Peyer's patch (tissue), 4 donors: ENCODE measurements at regions not wholly inside any gene's neighbourhood (a gene's known extent, or its start where the extent isn't known, plus 50 kb on each side); places are given as distances from the start of the nearest gene placed in this dataset.
"Not testable (repeated sequence)": the region's sequence is repeated elsewhere in the genome, so short reads cannot be mapped to it uniquely, and the experiment has no call there.

Experiments used
- POLR2A ChIP-seq, 2 donors: fragments of 450-650 bp; IDR thresholded peaks; one replicate each; pipeline ENCODE4 v1.5.1; 2017; ENCODE audit warnings: antibody characterized with exemption in 2 of 2, mild to moderate bottlenecking in 2 of 2, moderate library complexity in 2 of 2
- TF ChIP-seq, protein P1 (sequence below), 6 experiments: fragments of 450-650 bp in 4 of 6; fragments of 200-600 bp in 2 of 6; sonication (generic) in 1 of 6; IDR thresholded peaks; one replicate each; pipeline ENCODE4 v1.5.1; 2017 to 2019; ENCODE audit warnings: antibody characterized with exemption in 6 of 6, mild to moderate bottlenecking in 3 of 6, moderate library complexity in 1 of 6

DNA sequence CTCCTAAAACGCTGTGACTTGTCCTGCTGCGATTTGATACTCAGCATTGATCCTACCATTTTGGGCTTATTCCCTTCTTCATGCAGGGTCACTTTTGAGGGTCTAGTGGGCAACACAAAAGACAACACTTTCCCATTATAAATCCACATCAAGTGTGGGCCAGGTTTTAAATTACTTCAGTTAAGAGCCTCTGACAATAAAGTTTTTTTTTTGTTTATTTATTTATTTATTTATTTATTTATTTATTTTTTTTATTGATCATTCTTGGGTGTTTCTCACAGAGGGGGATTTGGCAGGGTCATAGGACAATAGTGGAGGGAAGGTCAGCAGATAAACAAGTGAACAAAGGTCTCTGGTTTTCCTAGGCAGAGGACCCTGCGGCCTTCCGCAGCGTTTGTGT is 176.2 kb upstream of the FBXL17 start:
- TF ChIP-seq, protein P1, sequence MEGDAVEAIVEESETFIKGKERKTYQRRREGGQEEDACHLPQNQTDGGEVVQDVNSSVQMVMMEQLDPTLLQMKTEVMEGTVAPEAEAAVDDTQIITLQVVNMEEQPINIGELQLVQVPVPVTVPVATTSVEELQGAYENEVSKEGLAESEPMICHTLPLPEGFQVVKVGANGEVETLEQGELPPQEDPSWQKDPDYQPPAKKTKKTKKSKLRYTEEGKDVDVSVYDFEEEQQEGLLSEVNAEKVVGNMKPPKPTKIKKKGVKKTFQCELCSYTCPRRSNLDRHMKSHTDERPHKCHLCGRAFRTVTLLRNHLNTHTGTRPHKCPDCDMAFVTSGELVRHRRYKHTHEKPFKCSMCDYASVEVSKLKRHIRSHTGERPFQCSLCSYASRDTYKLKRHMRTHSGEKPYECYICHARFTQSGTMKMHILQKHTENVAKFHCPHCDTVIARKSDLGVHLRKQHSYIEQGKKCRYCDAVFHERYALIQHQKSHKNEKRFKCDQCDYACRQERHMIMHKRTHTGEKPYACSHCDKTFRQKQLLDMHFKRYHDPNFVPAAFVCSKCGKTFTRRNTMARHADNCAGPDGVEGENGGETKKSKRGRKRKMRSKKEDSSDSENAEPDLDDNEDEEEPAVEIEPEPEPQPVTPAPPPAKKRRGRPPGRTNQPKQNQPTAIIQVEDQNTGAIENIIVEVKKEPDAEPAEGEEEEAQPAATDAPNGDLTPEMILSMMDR (IDR thresholded peaks at IDR 0.05), result not testable (repeated sequence)
- TF ChIP-seq POLR2A (IDR thresholded peaks at IDR 0.05), result not testable (repeated sequence)
